ENCODE measurements at regions not wholly inside any gene's neighbourhood (a gene's known extent, or its start where the extent isn't known, plus 50 kb on each side); places are given as distances from the start of the nearest gene placed in this dataset.

GRCh38 chr4:45078201-45078600 lies 351.8 kb upstream of the GNPDA2 start:
- TF ChIP-seq CTCF (IDR thresholded peaks at IDR 0.05) (no peak), POLR2A (IDR thresholded peaks at IDR 0.05) (no peak)
